ENCODE measurements at regions not wholly inside any gene's neighbourhood (a gene's known extent, or its start where the extent isn't known, plus 50 kb on each side); places are given as distances from the start of the nearest gene placed in this dataset.
"Not testable (repeated sequence)": the region's sequence is repeated elsewhere in the genome, so short reads cannot be mapped to it uniquely, and the experiment has no call there.

DNA sequence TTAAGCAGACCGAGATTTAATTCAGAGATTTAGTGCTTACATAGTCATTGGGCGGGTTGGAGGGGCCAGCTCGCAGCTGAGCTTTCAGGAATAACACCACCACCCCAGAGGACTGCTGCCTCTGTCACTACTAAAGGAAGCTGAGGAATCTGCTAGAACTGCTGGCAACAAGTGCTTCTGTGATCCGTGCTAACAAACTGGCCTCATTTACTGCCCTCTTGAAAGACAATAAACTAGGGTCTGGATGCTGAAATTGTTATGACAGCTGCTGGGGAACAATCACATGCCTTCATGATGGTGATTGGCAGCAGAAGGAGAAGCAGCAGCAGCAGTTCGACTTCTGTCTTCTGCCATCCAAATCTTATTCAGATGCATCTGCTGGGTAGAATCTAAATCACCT lies 285.5 kb upstream of the TAC1 start (continued):
- TF ChIP-seq ZNF462 (CRISPR knock-in tag; IDR thresholded peaks at IDR 0.05) (no peak), JUNB (IDR thresholded peaks at IDR 0.05; ENCODE audit: unreplicated experiment) (no peak), STAT1 (IDR thresholded peaks at IDR 0.05; ENCODE audit: unreplicated experiment) (no peak), ETS1 (IDR thresholded peaks at IDR 0.05) (no peak), CREB1 (CRISPR knock-in tag; IDR thresholded peaks at IDR 0.05; ENCODE audit: low read depth) (no peak), EZH2 (IDR thresholded peaks at IDR 0.05; ENCODE audit: low read depth, unreplicated experiment) (no peak), NANOG (IDR thresholded peaks at IDR 0.05; ENCODE audit: borderline replicate concordance) (no peak), EZH2phosphoT487 (IDR thresholded peaks at IDR 0.05; ENCODE audit: unreplicated experiment) (no peak)

GRCh38 chr7:97449448-97449847 lies 282.4 kb upstream of the TAC1 start:
- H3K27ac Mint-ChIP-seq; H3F3A ChIP-seq (replicated peaks; ENCODE audit: low read depth); H3K4me3 Mint-ChIP-seq; H3K27ac ChIP-seq (ENCODE audit: low read depth); H3K79me2 ChIP-seq (replicated peaks; ENCODE audit: insufficient read depth); H3K4me1 ChIP-seq (ENCODE audit: insufficient read depth); H3K27me3 Mint-ChIP-seq (ENCODE audit: insufficient read depth, low read depth, poor library complexity); H4K20me1 ChIP-seq (replicated peaks; ENCODE audit: insufficient read depth); H3K36me3 ChIP-seq (ENCODE audit: insufficient read depth); H3K27me3 ChIP-seq (ENCODE audit: insufficient read depth); H3K9me2 ChIP-seq (ENCODE audit: insufficient read depth); ATAC-seq; H3K4me3 ChIP-seq; H2AFZ ChIP-seq; H3K4me2 ChIP-seq; H3K36me3 Mint-ChIP-seq (ENCODE audit: low read depth); H3K4me1 Mint-ChIP-seq; DNase-seq (ENCODE audit: low spot score): not testable (repeated sequence)
- H3K9me3 Mint-ChIP-seq, result peaks cover 14% of the 10 kb centered on the region

All from GM23338 (cell line).